Sigmoid colon (tissue), 4 donors: ENCODE measurements at regions not wholly inside any gene's neighbourhood (a gene's known extent, or its start where the extent isn't known, plus 50 kb on each side); places are given as distances from the start of the nearest gene placed in this dataset.
"Not testable (repeated sequence)": the region's sequence is repeated elsewhere in the genome, so short reads cannot be mapped to it uniquely, and the experiment has no call there.

ENCODE experiments used
- EP300 ChIP-seq, 4 donors: sonication (generic); formaldehyde crosslinking; IDR thresholded peaks; one replicate each; pipeline ENCODE4 v1.6.1; 2017; ENCODE audit warnings: antibody characterized with exemption in 4 of 4
- POLR2A ChIP-seq, 2 donors: fragments of 450-650 bp; IDR thresholded peaks; one replicate each; pipeline ENCODE4 v1.6.1; 2016; ENCODE audit warnings: antibody characterized with exemption in 2 of 2, mild to moderate bottlenecking in 2 of 2, moderate library complexity in 2 of 2

DNA sequence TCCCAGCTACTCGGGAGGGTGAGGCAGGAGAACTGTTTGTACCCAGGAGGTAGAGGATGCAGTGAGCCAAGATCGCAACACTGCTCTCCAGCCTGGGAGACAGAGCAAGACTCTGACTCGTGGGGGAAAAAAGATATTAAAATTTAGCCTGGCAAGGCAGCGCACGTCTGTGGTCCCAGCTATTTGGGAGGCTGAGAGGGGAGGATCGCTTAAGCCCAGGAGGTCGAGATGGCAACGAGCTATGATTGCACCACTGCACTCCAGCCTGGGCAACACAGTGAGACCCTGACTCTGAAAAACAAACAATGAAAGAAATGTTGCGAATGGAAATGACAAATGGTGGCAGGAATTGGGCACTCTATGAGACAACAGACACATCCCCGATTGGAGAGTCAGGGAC, 137.2 kb upstream of the C1QTNF3 start:
- TF ChIP-seq POLR2A, EP300 (IDR thresholded peaks at IDR 0.05): not testable (repeated sequence)
